Calu3 (cell line): ENCODE measurements at regions not wholly inside any gene's neighbourhood (a gene's known extent, or its start where the extent isn't known, plus 50 kb on each side); places are given as distances from the start of the nearest gene placed in this dataset.
A peak's percentile ranks its signal among the peaks of the same experiment; 100 is the strongest.

ENCODE experiments used
- BruUV-seq: library from RNA; stranded (reverse); fragments of 400-500 nt; replicated peaks from 2 replicates; lab custom pipeline; 2021; lab: Mats Ljungman, UMichigan
- CTCF ChIA-PET: fragments of 300-600 bp; sonication (Branson Sonifier 250); formaldehyde crosslinking; loops from one replicate; lab custom pipeline; 2022; ENCODE audit warnings: antibody characterized with exemption; lab: Charles Lee
- DNase-seq: peaks from one replicate; pipeline ENCODE4 v3.0.0; 2022
- H3K27ac Mint-ChIP-seq: one replicate; pipeline ENCODE4 v1.8.0; 2022; ENCODE audit warnings: mixed read lengths; ENCODE audit not compliant: unreplicated experiment
- H3K27me3 Mint-ChIP-seq: one replicate; pipeline ENCODE4 v1.8.0; 2022; ENCODE audit warnings: mixed read lengths; ENCODE audit not compliant: unreplicated experiment
- H3K36me3 Mint-ChIP-seq: one replicate; pipeline ENCODE4 v1.8.0; 2022; ENCODE audit warnings: mild to moderate bottlenecking, moderate library complexity, mixed read lengths; ENCODE audit not compliant: insufficient read depth, unreplicated experiment
- H3K4me1 Mint-ChIP-seq: one replicate; pipeline ENCODE4 v1.8.0; 2022; ENCODE audit warnings: mild to moderate bottlenecking, low read depth, mixed read lengths; ENCODE audit not compliant: unreplicated experiment
- H3K4me3 Mint-ChIP-seq: one replicate; pipeline ENCODE4 v1.8.0; 2022; ENCODE audit warnings: mild to moderate bottlenecking, low read depth, moderate library complexity, mixed read lengths; ENCODE audit not compliant: unreplicated experiment
- H3K9me3 Mint-ChIP-seq: one replicate; pipeline ENCODE4 v1.8.0; 2022; ENCODE audit warnings: low read depth, mixed read lengths; ENCODE audit not compliant: unreplicated experiment
- intact Hi-C: fragments of 100-400 bp; cut with micrococcal nuclease; formaldehyde crosslinking; loops from one replicate; pipeline ENCODE4 v1.10.0; 2022; ENCODE audit not compliant: unreplicated experiment
- TF ChIP-seq, protein P1 (sequence below): fragments of 200-600 bp; IDR thresholded peaks from one replicate; pipeline ENCODE4 v1.8.0; 2022; ENCODE audit warnings: antibody characterized with exemption; ENCODE audit not compliant: unreplicated experiment

DNA sequence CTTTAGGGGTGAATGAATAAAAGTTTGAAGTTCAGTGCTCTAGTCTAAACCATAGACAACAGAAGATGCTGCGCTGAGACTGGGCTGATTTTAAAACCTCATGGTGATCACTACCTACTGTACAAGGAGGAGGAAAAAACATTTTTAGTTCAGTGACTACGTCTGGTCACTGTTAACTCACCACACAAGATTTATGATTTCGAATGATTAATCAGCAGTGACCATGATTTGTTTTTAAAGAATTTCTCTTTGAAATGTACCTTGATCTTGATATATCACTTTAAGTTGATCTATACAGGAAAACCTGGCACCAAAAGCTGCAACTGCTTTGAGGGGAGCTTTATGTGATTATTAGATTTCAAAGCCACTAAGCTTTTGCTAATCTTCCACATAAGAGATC, 286.3 kb downstream of the PDGFC start:
- BruUV-seq, result no TSS peak
- TF ChIP-seq, protein P1, sequence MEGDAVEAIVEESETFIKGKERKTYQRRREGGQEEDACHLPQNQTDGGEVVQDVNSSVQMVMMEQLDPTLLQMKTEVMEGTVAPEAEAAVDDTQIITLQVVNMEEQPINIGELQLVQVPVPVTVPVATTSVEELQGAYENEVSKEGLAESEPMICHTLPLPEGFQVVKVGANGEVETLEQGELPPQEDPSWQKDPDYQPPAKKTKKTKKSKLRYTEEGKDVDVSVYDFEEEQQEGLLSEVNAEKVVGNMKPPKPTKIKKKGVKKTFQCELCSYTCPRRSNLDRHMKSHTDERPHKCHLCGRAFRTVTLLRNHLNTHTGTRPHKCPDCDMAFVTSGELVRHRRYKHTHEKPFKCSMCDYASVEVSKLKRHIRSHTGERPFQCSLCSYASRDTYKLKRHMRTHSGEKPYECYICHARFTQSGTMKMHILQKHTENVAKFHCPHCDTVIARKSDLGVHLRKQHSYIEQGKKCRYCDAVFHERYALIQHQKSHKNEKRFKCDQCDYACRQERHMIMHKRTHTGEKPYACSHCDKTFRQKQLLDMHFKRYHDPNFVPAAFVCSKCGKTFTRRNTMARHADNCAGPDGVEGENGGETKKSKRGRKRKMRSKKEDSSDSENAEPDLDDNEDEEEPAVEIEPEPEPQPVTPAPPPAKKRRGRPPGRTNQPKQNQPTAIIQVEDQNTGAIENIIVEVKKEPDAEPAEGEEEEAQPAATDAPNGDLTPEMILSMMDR, result no peak
- no peak overlapping the region for H3K27ac Mint-ChIP-seq
- H3K27me3 Mint-ChIP-seq, result no peaks in the 10 kb centered on the region
- CTCF ChIA-PET, result no interaction called here
- H3K4me3 Mint-ChIP-seq, result no peak overlapping the region
- no peaks in the 10 kb centered on the region for H3K9me3 Mint-ChIP-seq
- no peak for DNase-seq
- peaks cover 8% of the 10 kb centered on the region for H3K4me1 Mint-ChIP-seq
- intact Hi-C loops, result no loop called here
- H3K36me3 Mint-ChIP-seq, result no peaks in the 10 kb centered on the region

GRCh38 chr4:156677656-156678055, 293.9 kb downstream of the PDGFC start:
- H3K9me3 Mint-ChIP-seq, result no peaks in the 10 kb centered on the region
- H3K4me3 Mint-ChIP-seq, result no peak overlapping the region
- H3K27ac Mint-ChIP-seq, result peak overlapping the region; percentile 39

DNA sequence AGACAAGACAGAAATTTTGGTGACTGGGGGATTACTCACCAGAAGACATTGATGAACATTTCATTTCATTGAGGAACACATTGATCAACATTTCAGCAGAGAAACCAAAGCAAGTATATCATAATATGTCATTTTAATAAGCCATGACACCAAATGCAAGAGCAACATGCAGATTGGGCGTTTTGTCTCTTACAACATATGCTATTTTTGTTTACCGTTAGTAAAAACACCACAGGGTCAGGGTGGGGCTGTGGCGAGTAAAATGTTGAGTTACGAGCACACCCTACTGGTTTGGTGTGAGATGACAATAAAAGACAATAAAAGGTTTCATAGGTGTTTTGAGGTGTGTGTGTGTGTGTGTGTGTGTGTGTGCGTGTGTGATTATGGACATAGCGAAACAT, 294.5 kb downstream of the PDGFC start:
- Mint-ChIP-seq H3K4me1 (peaks cover 11% of the 10 kb centered on the region), H3K27me3 (no peaks in the 10 kb centered on the region), H3K27ac (peak overlapping the region; percentile 39), H3K4me3 (no peak overlapping the region), H3K36me3 (no peaks in the 10 kb centered on the region), H3K9me3 (no peaks in the 10 kb centered on the region)
- no TSS peak for BruUV-seq
- peak; percentile 42 for DNase-seq
- CTCF ChIA-PET, result interaction anchor here (1.0 kb wide), 1 partner anchor 201 kb away, joined by 5 read pairs; no protein-coding TSS in a partner anchor
- TF ChIP-seq, protein P1, result peak; percentile 37
- intact Hi-C loops, result loop anchor here (1.0 to 10.0 kb wide), 5 partner anchors 202 to 510 kb away; no protein-coding TSS in a partner anchor

More at GRCh38 chr4:156677656-156678055, 293.9 kb downstream of the PDGFC start:
- peaks cover 11% of the 10 kb centered on the region for H3K4me1 Mint-ChIP-seq
- TF ChIP-seq, protein P1, result no peak
- intact Hi-C loops, result loop anchor here (1.0 to 10.0 kb wide), 5 partner anchors 202 to 510 kb away; no protein-coding TSS in a partner anchor
- no peaks in the 10 kb centered on the region for H3K27me3 Mint-ChIP-seq
- no TSS peak for BruUV-seq
- CTCF ChIA-PET, result no interaction called here
- DNase-seq, result no peak
- H3K36me3 Mint-ChIP-seq, result no peaks in the 10 kb centered on the region

DNA sequence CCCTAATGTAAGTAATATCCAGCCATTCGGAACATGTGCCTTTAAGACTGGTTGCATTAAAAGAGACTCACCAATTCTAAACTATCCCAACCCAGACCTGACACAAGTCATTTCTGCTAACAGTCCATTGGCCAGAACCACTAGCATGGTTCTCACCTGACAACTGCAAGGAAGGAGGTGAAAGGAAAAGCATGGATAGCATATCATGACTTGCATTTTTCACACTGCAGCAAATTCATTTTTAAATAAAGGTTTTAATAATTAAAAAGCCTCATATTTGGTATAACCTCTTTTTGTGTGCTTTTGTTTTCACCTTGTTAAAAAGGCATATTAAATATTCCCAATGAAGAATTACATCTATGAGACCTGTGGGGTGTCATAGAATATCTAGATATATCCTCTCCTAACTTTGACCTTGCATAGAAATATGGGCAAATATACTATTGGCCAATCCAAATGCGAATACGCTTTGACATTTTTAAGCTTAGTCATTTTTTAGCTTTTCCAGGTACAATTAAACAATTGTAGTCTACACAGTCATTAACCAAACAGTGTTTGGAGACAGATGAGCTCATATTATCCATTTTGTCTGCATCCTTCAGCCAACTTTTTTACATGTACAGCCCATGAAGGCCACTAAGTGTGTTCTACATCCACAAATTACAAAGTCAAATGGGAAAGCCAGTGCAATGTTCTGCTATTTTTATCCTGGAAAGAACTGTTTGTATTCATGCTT, 295.3 kb downstream of the PDGFC start:
- peaks cover 11% of the 10 kb centered on the region for H3K4me1 Mint-ChIP-seq
- intact Hi-C loops, result loop anchor here (5.0 to 10.0 kb wide), 4 partner anchors 291 to 509 kb away; no protein-coding TSS in a partner anchor
- CTCF ChIA-PET, result interaction anchor here (0.6 to 1.0 kb wide), 3 partner anchors 9 to 201 kb away, joined by 3 to 5 read pairs (median 5); no protein-coding TSS in a partner anchor
- no peak for DNase-seq
- no peak overlapping the region for H3K4me3 Mint-ChIP-seq
- H3K9me3 Mint-ChIP-seq, result no peaks in the 10 kb centered on the region
- no peaks in the 10 kb centered on the region for H3K27me3 Mint-ChIP-seq
- BruUV-seq, result no TSS peak
- no peaks in the 10 kb centered on the region for H3K36me3 Mint-ChIP-seq
- TF ChIP-seq, protein P1, result no peak
- H3K27ac Mint-ChIP-seq, result no peak overlapping the region
